ENCODE measurements at regions not wholly inside any gene's neighbourhood (a gene's known extent, or its start where the extent isn't known, plus 50 kb on each side); places are given as distances from the start of the nearest gene placed in this dataset.
A peak's percentile ranks its signal among the peaks of the same experiment; 100 is the strongest.

- FAIRE-seq: no peak
- peak; percentile 53 to 67 for DNase-seq (ENCODE audit: low spot score in 2 of 2)
These were observed 66.2 kb upstream of the IRF2BP2 start for GRCh38 chr1:234676103-234676594.

- no peak for FAIRE-seq
- no peak for DNase-seq (ENCODE audit: low spot score in 2 of 2)
These were observed 65.6 kb upstream of the IRF2BP2 start for GRCh38 chr1:234675572-234675971.

GRCh38 chr1:234675006-234675405, 65.0 kb upstream of the IRF2BP2 start:
- no peak for DNase-seq (ENCODE audit: low spot score in 2 of 2)
- no peak for FAIRE-seq

- no peak for FAIRE-seq
- no peak for DNase-seq (ENCODE audit: low spot score in 2 of 2)
These were observed 64.3 kb upstream of the IRF2BP2 start for GRCh38 chr1:234674218-234674815.

- FAIRE-seq (no peak), DNase-seq (ENCODE audit: low spot score in 2 of 2) (no peak)
These were observed 62.6 kb upstream of the IRF2BP2 start for GRCh38 chr1:234672349-234673135.

- no peak for DNase-seq (ENCODE audit: low spot score in 2 of 2)
- no peak for FAIRE-seq
These were observed 61.1 kb upstream of the IRF2BP2 start for GRCh38 chr1:234670967-234671626.

- FAIRE-seq (no peak), DNase-seq (ENCODE audit: low spot score in 2 of 2) (no peak)
These were observed 59.5 kb upstream of the IRF2BP2 start for GRCh38 chr1:234669499-234669898.

GRCh38 chr1:234668577-234668955, 58.6 kb upstream of the IRF2BP2 start:
- FAIRE-seq (no peak), DNase-seq (ENCODE audit: low spot score in 2 of 2) (no peak)

GRCh38 chr1:234667600-234668576, 57.9 kb upstream of the IRF2BP2 start:
- FAIRE-seq: no peak
- DNase-seq (ENCODE audit: low spot score in 2 of 2): no peak

- no peak for FAIRE-seq
- no peak for DNase-seq (ENCODE audit: low spot score in 2 of 2)
These were observed 56.8 kb upstream of the IRF2BP2 start for GRCh38 chr1:234666761-234667160.

- DNase-seq (ENCODE audit: low spot score in 2 of 2): no peak
- no peak for FAIRE-seq
These were observed 56.1 kb upstream of the IRF2BP2 start for GRCh38 chr1:234665975-234666605.

GRCh38 chr1:234662148-234662547, 52.2 kb upstream of the IRF2BP2 start:
- DNase-seq (ENCODE audit: low spot score in 2 of 2): no peak
- FAIRE-seq: no peak

GRCh38 chr1:234661317-234661928, 51.4 kb upstream of the IRF2BP2 start:
- DNase-seq (ENCODE audit: low spot score in 2 of 2) (no peak), FAIRE-seq (no peak)

- DNase-seq (ENCODE audit: low spot score in 2 of 2): no peak
- no peak for FAIRE-seq
These were observed 50.7 kb upstream of the IRF2BP2 start for GRCh38 chr1:234660536-234661316.

Small RNA genes in the stretch of these regions (small RNA-seq; reads per million reads assigned to genes)
- 0.13 reads per million for gene RNY4P16
